HL-60 (cell line): ENCODE measurements at regions not wholly inside any gene's neighbourhood (a gene's known extent, or its start where the extent isn't known, plus 50 kb on each side); places are given as distances from the start of the nearest gene placed in this dataset.

Experiments
- DNase-seq, 2 experiments: peaks; one replicate each; pipeline ENCODE4 v3.0.0-alpha.2; 2010 to 2020; ENCODE audit warnings: low read depth in 1 of 2, low spot score in 1 of 2
- H3K27ac ChIP-seq: fragments of 250-450 bp; sonication (Bioruptor Pico); replicated peaks from 2 replicates; pipeline ENCODE4 v1.5.1; 2020; ENCODE audit warnings: mild to moderate bottlenecking, moderate library complexity
- H3K27me3 ChIP-seq: fragments of 250-450 bp; sonication (Bioruptor Pico); 2 replicates; pipeline ENCODE4 v1.5.1; 2021; ENCODE audit warnings: mild to moderate bottlenecking, moderate library complexity; ENCODE audit not compliant: insufficient read depth, poor library complexity, severe bottlenecking
- H3K4me3 ChIP-seq: replicated peaks from 2 replicates; pipeline ENCODE4 v1.5.1; 2011; ENCODE audit warnings: mild to moderate bottlenecking, control low read depth, low read length; ENCODE audit not compliant: insufficient read depth
- CTCF ChIP-seq: IDR thresholded peaks from one replicate; pipeline ENCODE4 v1.5.1; 2011; ENCODE audit warnings: low read length, control low read depth, inconsistent platforms; ENCODE audit not compliant: insufficient read depth
- GABPA ChIP-seq: IDR thresholded peaks from 2 replicates; pipeline ENCODE4 v1.6.1; 2012; ENCODE audit warnings: low read depth
- POLR2AphosphoS5 ChIP-seq: IDR thresholded peaks from 2 replicates; pipeline ENCODE4 v1.6.1; 2012; ENCODE audit warnings: low read depth
- REST ChIP-seq: IDR thresholded peaks from 2 replicates; pipeline ENCODE4 v1.6.1; 2012; ENCODE audit warnings: low read depth; ENCODE audit not compliant: insufficient replicate concordance
- SPI1 ChIP-seq: IDR thresholded peaks from 2 replicates; pipeline ENCODE4 v1.6.1; 2012; ENCODE audit warnings: low read depth, mild to moderate bottlenecking, borderline replicate concordance

GRCh38 chr13:86937316-86937715 lies 733.9 kb upstream of the SLITRK5 start:
- Histone ChIP-seq H3K27ac (no peak overlapping the region), H3K27me3 (no peaks in the 10 kb centered on the region), H3K4me3 (no peak overlapping the region)
- TF ChIP-seq GABPA (no peak), CTCF (no peak), SPI1 (no peak), POLR2AphosphoS5 (no peak), REST (no peak)
- DNase-seq = no peak

GRCh38 chr13:86945584-86945983 lies 725.6 kb upstream of the SLITRK5 start:
- Histone ChIP-seq H3K27ac (no peak overlapping the region), H3K27me3 (no peaks in the 10 kb centered on the region), H3K4me3 (no peak overlapping the region)
- TF ChIP-seq POLR2AphosphoS5 = no peak
- no peak for TF ChIP-seq REST
- no peak for TF ChIP-seq GABPA
- no peak for TF ChIP-seq CTCF
- no peak for TF ChIP-seq SPI1
- no peak for DNase-seq

GRCh38 chr13:86946734-86947133 lies 724.4 kb upstream of the SLITRK5 start:
- no peak overlapping the region for H3K4me3 ChIP-seq
- no peak overlapping the region for H3K27ac ChIP-seq
- H3K27me3 ChIP-seq = no peaks in the 10 kb centered on the region
- no peak for TF ChIP-seq REST
- no peak for TF ChIP-seq GABPA
- no peak for TF ChIP-seq SPI1
- TF ChIP-seq CTCF = no peak
- TF ChIP-seq POLR2AphosphoS5 = no peak
- DNase-seq = no peak
